Brain microvascular endothelial cell (primary cell): ENCODE measurements at regions not wholly inside any gene's neighbourhood (a gene's known extent, or its start where the extent isn't known, plus 50 kb on each side); places are given as distances from the start of the nearest gene placed in this dataset.

Source experiments
- DNase-seq: peaks from one replicate; pipeline ENCODE4 v3.0.0-alpha.2; 2020
- H3K27ac ChIP-seq: fragments of 250-450 bp; sonication (Bioruptor Pico); 2 replicates; pipeline ENCODE4 v1.5.1; 2020; ENCODE audit warnings: mild to moderate bottlenecking, moderate library complexity
- H3K27me3 ChIP-seq: fragments of 250-450 bp; sonication (Bioruptor Pico); replicated peaks from 2 replicates; pipeline ENCODE4 v1.5.1; 2020; ENCODE audit warnings: mild to moderate bottlenecking
- H3K36me3 ChIP-seq: fragments of 250-450 bp; sonication (Bioruptor Pico); replicated peaks from 2 replicates; pipeline ENCODE4 v1.5.1; 2020; ENCODE audit warnings: mild to moderate bottlenecking
- H3K4me3 ChIP-seq: 2 replicates; pipeline ENCODE4 v1.5.1; 2011; ENCODE audit warnings: low read depth, mild to moderate bottlenecking, control low read depth, low read length, moderate library complexity
- CTCF ChIP-seq: IDR thresholded peaks from 2 replicates; pipeline ENCODE4 v1.5.1; 2011; ENCODE audit warnings: low read depth, mild to moderate bottlenecking, moderate library complexity, low read length, control low read depth, inconsistent platforms; ENCODE audit errors: missing control alignments
- in situ Hi-C: cut with HindIII; loops from 2 replicates; pipeline ENCODE4 v1.10.0; 2017; ENCODE audit warnings: low sequenced_read_pairs, low pct_ligation_motif_present

- Histone ChIP-seq H3K27me3 (no peaks in the 10 kb centered on the region), H3K4me3 (no peak overlapping the region), H3K27ac (no peak overlapping the region), H3K36me3 (no peaks in the 10 kb centered on the region)
- in situ Hi-C loops, result no loop called here
- TF ChIP-seq CTCF, result no peak
- no peak for DNase-seq
These were observed 143.2 kb upstream of the LIPC start for GRCh38 chr15:58288592-58288991.

GRCh38 chr15:58291848-58292247 lies 139.9 kb upstream of the LIPC start:
- no peak overlapping the region for H3K4me3 ChIP-seq
- H3K36me3 ChIP-seq, result no peaks in the 10 kb centered on the region
- DNase-seq, result no peak
- no peak for TF ChIP-seq CTCF
- H3K27ac ChIP-seq, result no peak overlapping the region
- in situ Hi-C loops, result no loop called here
- no peaks in the 10 kb centered on the region for H3K27me3 ChIP-seq

- TF ChIP-seq CTCF, result no peak
- Histone ChIP-seq H3K27me3 (no peaks in the 10 kb centered on the region), H3K4me3 (no peak overlapping the region), H3K27ac (no peak overlapping the region), H3K36me3 (no peaks in the 10 kb centered on the region)
- in situ Hi-C loops, result no loop called here
- peak; percentile 16 for DNase-seq
These were observed 139.0 kb upstream of the LIPC start for GRCh38 chr15:58292751-58293175.

- no peak overlapping the region for H3K27ac ChIP-seq
- in situ Hi-C loops, result no loop called here
- H3K27me3 ChIP-seq, result no peaks in the 10 kb centered on the region
- DNase-seq, result no peak
- H3K4me3 ChIP-seq, result no peak overlapping the region
- TF ChIP-seq CTCF, result no peak
- H3K36me3 ChIP-seq, result no peaks in the 10 kb centered on the region
These were observed 137.9 kb upstream of the LIPC start for GRCh38 chr15:58293622-58294550.

DNA sequence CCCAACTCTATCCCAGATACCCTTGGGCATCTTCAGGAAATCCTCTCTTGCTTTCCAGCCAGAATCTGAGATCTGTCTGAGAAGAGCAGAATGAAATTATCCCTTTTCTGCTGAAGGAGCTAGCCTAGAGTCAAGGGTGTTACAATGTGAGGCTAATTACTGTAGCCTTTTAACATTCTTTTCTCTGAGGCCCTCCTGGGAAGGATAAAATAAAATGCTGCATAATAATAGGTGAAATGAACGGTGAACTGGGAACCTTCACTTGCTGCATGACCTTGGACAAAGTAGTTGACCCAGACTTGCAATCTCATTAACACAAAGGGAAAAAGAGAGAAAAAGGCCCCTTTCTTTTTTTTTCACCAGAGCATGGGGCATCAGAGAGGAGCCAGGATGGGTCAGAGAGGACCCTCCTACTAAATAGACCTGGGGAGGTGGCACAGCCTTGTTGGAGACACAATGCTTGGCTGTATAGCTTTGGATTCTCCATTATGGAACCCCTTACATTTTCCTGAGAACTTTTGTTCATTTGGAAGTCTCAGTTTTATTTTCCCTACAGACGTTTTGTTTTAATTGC lies 137.0 kb upstream of the LIPC start:
- TF ChIP-seq CTCF, result no peak
- no peak for DNase-seq
- in situ Hi-C loops, result no loop called here
- Histone ChIP-seq H3K4me3 (no peak overlapping the region), H3K27ac (no peak overlapping the region), H3K36me3 (no peaks in the 10 kb centered on the region), H3K27me3 (no peaks in the 10 kb centered on the region)
